ENCODE measurements at regions not wholly inside any gene's neighbourhood (a gene's known extent, or its start where the extent isn't known, plus 50 kb on each side); places are given as distances from the start of the nearest gene placed in this dataset.

DNA sequence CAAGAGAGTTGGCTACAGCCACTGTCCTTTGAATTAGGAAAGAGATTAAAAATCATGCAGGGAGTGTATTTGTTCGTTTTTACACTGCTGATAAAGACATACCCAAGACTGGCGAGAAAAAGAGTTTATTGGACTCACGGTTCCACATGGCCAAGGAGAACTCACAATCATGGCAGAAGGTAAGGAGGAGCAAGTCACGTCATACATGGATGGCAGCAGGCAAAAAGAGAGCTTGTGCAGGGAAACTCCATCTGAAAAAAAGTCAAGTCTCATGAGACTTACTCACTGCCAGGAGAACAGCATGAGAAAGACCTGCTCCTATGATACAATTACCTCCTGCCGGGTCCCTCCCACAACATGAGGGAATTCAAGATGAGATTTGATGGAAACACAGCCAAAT lies 1595.2 kb downstream of the KCNT2 start:
- Mint-ChIP-seq H3K27ac (no peak overlapping the region), H3K4me3 (no peak overlapping the region), H3K36me3 (ENCODE audit: low read depth) (no peaks in the 10 kb centered on the region), H3K4me1 (no peaks in the 10 kb centered on the region), H3K27me3 (no peaks in the 10 kb centered on the region), H3K9me3 (peaks cover 13% of the 10 kb centered on the region)
- intact Hi-C loops (cut with micrococcal nuclease), result no loop called here
- POLR2A ChIA-PET, result no interaction called here
- no peak for DNase-seq
- CTCF ChIA-PET, result no interaction called here
- TF ChIP-seq, protein P1, sequence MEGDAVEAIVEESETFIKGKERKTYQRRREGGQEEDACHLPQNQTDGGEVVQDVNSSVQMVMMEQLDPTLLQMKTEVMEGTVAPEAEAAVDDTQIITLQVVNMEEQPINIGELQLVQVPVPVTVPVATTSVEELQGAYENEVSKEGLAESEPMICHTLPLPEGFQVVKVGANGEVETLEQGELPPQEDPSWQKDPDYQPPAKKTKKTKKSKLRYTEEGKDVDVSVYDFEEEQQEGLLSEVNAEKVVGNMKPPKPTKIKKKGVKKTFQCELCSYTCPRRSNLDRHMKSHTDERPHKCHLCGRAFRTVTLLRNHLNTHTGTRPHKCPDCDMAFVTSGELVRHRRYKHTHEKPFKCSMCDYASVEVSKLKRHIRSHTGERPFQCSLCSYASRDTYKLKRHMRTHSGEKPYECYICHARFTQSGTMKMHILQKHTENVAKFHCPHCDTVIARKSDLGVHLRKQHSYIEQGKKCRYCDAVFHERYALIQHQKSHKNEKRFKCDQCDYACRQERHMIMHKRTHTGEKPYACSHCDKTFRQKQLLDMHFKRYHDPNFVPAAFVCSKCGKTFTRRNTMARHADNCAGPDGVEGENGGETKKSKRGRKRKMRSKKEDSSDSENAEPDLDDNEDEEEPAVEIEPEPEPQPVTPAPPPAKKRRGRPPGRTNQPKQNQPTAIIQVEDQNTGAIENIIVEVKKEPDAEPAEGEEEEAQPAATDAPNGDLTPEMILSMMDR (IDR thresholded peaks at IDR 0.05), result no peak
- ATAC-seq (ENCODE audit: low read depth), result no peak

GRCh38 chr1:195005338-195005737 lies 1602.9 kb downstream of the KCNT2 start:
- ChIA-PET POLR2A (no interaction called here), CTCF (no interaction called here)
- ATAC-seq (ENCODE audit: low read depth) (no peak), DNase-seq (no peak)
- Mint-ChIP-seq H3K36me3 (ENCODE audit: low read depth) (no peaks in the 10 kb centered on the region), H3K27me3 (no peaks in the 10 kb centered on the region), H3K4me1 (no peaks in the 10 kb centered on the region), H3K4me3 (no peak overlapping the region), H3K27ac (no peak overlapping the region), H3K9me3 (peaks cover 2% of the 10 kb centered on the region)
- TF ChIP-seq, protein P1 (IDR thresholded peaks at IDR 0.05), result no peak
- intact Hi-C loops (cut with micrococcal nuclease), result no loop called here

DNA sequence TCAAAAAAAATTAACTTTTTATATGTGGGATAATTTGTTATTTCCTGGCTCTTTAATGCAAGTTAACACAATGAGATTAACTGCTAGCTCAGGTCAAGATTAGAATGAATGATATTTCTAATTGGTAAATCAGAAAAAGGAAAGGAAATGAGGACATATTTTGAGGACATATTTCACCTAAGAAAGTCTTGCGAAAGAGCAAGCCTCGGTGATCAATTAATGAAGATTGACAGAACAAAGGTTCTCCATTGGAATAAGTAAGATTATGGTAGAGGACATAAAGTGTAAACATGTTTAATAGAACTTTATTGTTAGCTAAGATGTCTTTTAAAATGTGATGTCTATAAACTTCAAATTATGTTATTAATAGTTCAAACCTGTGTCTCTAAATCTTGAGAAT lies 1617.8 kb downstream of the KCNT2 start:
- no peak for DNase-seq
- intact Hi-C loops (cut with micrococcal nuclease), result no loop called here

GRCh38 chr1:194975913-194976312 lies 1632.3 kb downstream of the KCNT2 start:
- Mint-ChIP-seq H3K9me3 (peaks cover 2% of the 10 kb centered on the region), H3K36me3 (ENCODE audit: low read depth) (no peaks in the 10 kb centered on the region), H3K4me3 (no peak overlapping the region), H3K4me1 (no peaks in the 10 kb centered on the region), H3K27ac (no peak overlapping the region), H3K27me3 (no peaks in the 10 kb centered on the region)
- POLR2A ChIA-PET, result no interaction called here
- ATAC-seq (ENCODE audit: low read depth), result no peak
- CTCF ChIA-PET, result no interaction called here
- TF ChIP-seq, protein P1 (IDR thresholded peaks at IDR 0.05), result no peak
- no peak for DNase-seq
- intact Hi-C loops (cut with micrococcal nuclease), result no loop called here

More for the DNA sequence above, 1617.8 kb downstream of the KCNT2 start:
- ATAC-seq (ENCODE audit: low read depth), result no peak
- TF ChIP-seq, protein P1 (IDR thresholded peaks at IDR 0.05), result no peak
- Mint-ChIP-seq H3K27ac (no peak overlapping the region), H3K4me3 (no peak overlapping the region), H3K9me3 (no peaks in the 10 kb centered on the region), H3K36me3 (ENCODE audit: low read depth) (no peaks in the 10 kb centered on the region), H3K27me3 (no peaks in the 10 kb centered on the region), H3K4me1 (no peaks in the 10 kb centered on the region)
- ChIA-PET POLR2A (no interaction called here), CTCF (no interaction called here)

GRCh38 chr1:194968916-194969315 lies 1639.3 kb downstream of the KCNT2 start:
- TF ChIP-seq, protein P1 (IDR thresholded peaks at IDR 0.05), result no peak
- Mint-ChIP-seq H3K9me3 (no peaks in the 10 kb centered on the region), H3K27ac (no peak overlapping the region), H3K27me3 (no peaks in the 10 kb centered on the region), H3K36me3 (ENCODE audit: low read depth) (no peaks in the 10 kb centered on the region), H3K4me3 (no peak overlapping the region), H3K4me1 (no peaks in the 10 kb centered on the region)
- POLR2A ChIA-PET, result no interaction called here
- intact Hi-C loops (cut with micrococcal nuclease), result no loop called here
- CTCF ChIA-PET, result no interaction called here
- DNase-seq (no peak), ATAC-seq (ENCODE audit: low read depth) (no peak)
